PFSK-1 (cell line): ENCODE measurements at regions not wholly inside any gene's neighbourhood (a gene's known extent, or its start where the extent isn't known, plus 50 kb on each side); places are given as distances from the start of the nearest gene placed in this dataset.

Experiments used
- FOXP2 ChIP-seq: optimal IDR thresholded peaks from 2 replicates; pipeline ENCODE3; 2011; ENCODE audit warnings: borderline replicate concordance, control low read depth, inconsistent platforms; ENCODE audit not compliant: insufficient read depth; ENCODE audit errors: extremely low read length, extremely low read depth
- POLR2AphosphoS5 ChIP-seq: IDR thresholded peaks from 2 replicates; pipeline ENCODE4 v1.6.1; 2012; ENCODE audit warnings: low read depth, mild to moderate bottlenecking, control low read depth, low read length, moderate library complexity
- REST ChIP-seq, 2 experiments: IDR thresholded peaks; 2 replicates each; pipeline versions ENCODE4 v1.6.1 to v1.8.0; 2011 to 2012; ENCODE audit warnings: low read depth in 2 of 2, low read length in 2 of 2, control low read depth in 1 of 2, inconsistent platforms in 1 of 2, mild to moderate bottlenecking in 1 of 2, moderate library complexity in 1 of 2; ENCODE audit not compliant: insufficient read depth in 1 of 2
- SIN3A ChIP-seq: IDR thresholded peaks from 2 replicates; pipeline ENCODE4 v1.6.1; 2012; ENCODE audit warnings: mild to moderate bottlenecking, low read length, moderate library complexity, borderline replicate concordance; ENCODE audit not compliant: insufficient read depth
- TAF1 ChIP-seq: IDR thresholded peaks from 2 replicates; pipeline ENCODE4 v1.6.1; 2012; ENCODE audit warnings: low read length, control low read depth, borderline replicate concordance; ENCODE audit not compliant: insufficient read depth

GRCh38 chr5:89308606-89309040 lies 425.6 kb upstream of the MEF2C start:
- no peak for TF ChIP-seq REST (IDR thresholded peaks at IDR 0.05; ENCODE audit: insufficient read depth in 1 of 2, low read depth in 2 of 2, low read length in 2 of 2)
- TF ChIP-seq SIN3A = no peak
- TF ChIP-seq FOXP2 = no peak
- no peak for TF ChIP-seq POLR2AphosphoS5
- TF ChIP-seq TAF1 = no peak

- TF ChIP-seq SIN3A (no peak), REST (IDR thresholded peaks at IDR 0.05; ENCODE audit: insufficient read depth in 1 of 2, low read depth in 2 of 2, low read length in 2 of 2) (no peak), FOXP2 (no peak)
These were observed 425.0 kb upstream of the MEF2C start for GRCh38 chr5:89307972-89308371.

- TF ChIP-seq FOXP2 (no peak), TAF1 (no peak), SIN3A (no peak), REST (IDR thresholded peaks at IDR 0.05; ENCODE audit: insufficient read depth in 1 of 2, low read depth in 2 of 2, low read length in 2 of 2) (no peak), POLR2AphosphoS5 (no peak)
These were observed 420.1 kb upstream of the MEF2C start for GRCh38 chr5:89303033-89303480.

- TF ChIP-seq POLR2AphosphoS5 = no peak
- no peak for TF ChIP-seq TAF1
These were observed 419.3 kb upstream of the MEF2C start for GRCh38 chr5:89302102-89302891.

GRCh38 chr5:89301321-89302025 lies 418.5 kb upstream of the MEF2C start:
- TF ChIP-seq FOXP2 (no peak), SIN3A (no peak), REST (IDR thresholded peaks at IDR 0.05; ENCODE audit: insufficient read depth in 1 of 2, low read depth in 2 of 2, low read length in 2 of 2) (no peak), TAF1 (no peak)
